HepG2 (cell line): ENCODE measurements at regions not wholly inside any gene's neighbourhood (a gene's known extent, or its start where the extent isn't known, plus 50 kb on each side); places are given as distances from the start of the nearest gene placed in this dataset.
A peak's percentile ranks its signal among the peaks of the same experiment; 100 is the strongest.

Experiments used
- CTCF ChIP-seq: sonication (generic); formaldehyde crosslinking; IDR thresholded peaks from 2 replicates; pipeline ENCODE4 v1.5.0; 2020; ENCODE audit warnings: mild to moderate bottlenecking, missing genetic modification reagents, moderate library complexity
- DPF2 ChIP-seq: sonication (generic); formaldehyde crosslinking; IDR thresholded peaks from 2 replicates; pipeline ENCODE4 v1.4.0; 2020; ENCODE audit warnings: mild to moderate bottlenecking, low read depth, missing genetic modification reagents, borderline replicate concordance
- FOXC1 ChIP-seq: sonication (generic); formaldehyde crosslinking; IDR thresholded peaks from 2 replicates; pipeline ENCODE4 v1.8.0; 2022; ENCODE audit warnings: mild to moderate bottlenecking, missing genetic modification reagents, borderline replicate concordance
- HES4 ChIP-seq: sonication (generic); formaldehyde crosslinking; IDR thresholded peaks from 2 replicates; pipeline ENCODE4 v1.9.0; 2021; ENCODE audit warnings: mild to moderate bottlenecking, missing genetic modification reagents, borderline replicate concordance
- PATZ1 ChIP-seq: sonication (generic); formaldehyde crosslinking; IDR thresholded peaks from 2 replicates; pipeline ENCODE4 v1.4.0; 2020; ENCODE audit warnings: missing genetic modification reagents
- ZGPAT ChIP-seq: IDR thresholded peaks from 2 replicates; pipeline ENCODE4 v1.6.1; 2016; ENCODE audit warnings: mild to moderate bottlenecking
- ZNF496 ChIP-seq: sonication (generic); formaldehyde crosslinking; IDR thresholded peaks from 2 replicates; pipeline ENCODE4 v1.8.1; 2023; ENCODE audit warnings: mild to moderate bottlenecking, moderate library complexity, missing genetic modification reagents; ENCODE audit not compliant: insufficient replicate concordance
- ZNF572 ChIP-seq: sonication (generic); formaldehyde crosslinking; IDR thresholded peaks from 2 replicates; pipeline ENCODE4 v1.5.1; 2020; ENCODE audit warnings: mild to moderate bottlenecking, missing genetic modification reagents
- ZNF589 ChIP-seq: sonication (generic); formaldehyde crosslinking; conservative IDR thresholded peaks from 2 replicates; pipeline ENCODE4 v1.8.0; 2022; ENCODE audit warnings: mild to moderate bottlenecking, moderate library complexity, missing genetic modification reagents
- ZNF691 ChIP-seq: sonication (generic); formaldehyde crosslinking; IDR thresholded peaks from 2 replicates; pipeline ENCODE4 v1.4.0; 2020; ENCODE audit warnings: missing genetic modification reagents, low read depth, mild to moderate bottlenecking, borderline replicate concordance
- ZNF713 ChIP-seq: sonication (generic); formaldehyde crosslinking; IDR thresholded peaks from 2 replicates; pipeline ENCODE4 v1.4.0; 2020; ENCODE audit warnings: mild to moderate bottlenecking, missing genetic modification reagents
- ZNF841 ChIP-seq: sonication (generic); formaldehyde crosslinking; IDR thresholded peaks from 2 replicates; pipeline ENCODE4 v1.8.1; 2023; ENCODE audit warnings: missing genetic modification reagents, borderline replicate concordance
- TF ChIP-seq, protein P1 (sequence below): IDR thresholded peaks from 2 replicates; pipeline ENCODE4 v1.6.1; 2016; ENCODE audit warnings: missing compliant biosample characterization, missing genetic modification reagents, borderline replicate concordance
- TF ChIP-seq, protein P2 (sequence below): sonication (generic); formaldehyde crosslinking; IDR thresholded peaks from 2 replicates; pipeline ENCODE4 v1.5.1; 2020; ENCODE audit warnings: mild to moderate bottlenecking, moderate library complexity, missing genetic modification reagents
- TF ChIP-seq, protein P3 (sequence below): fragments of 450-650 bp; IDR thresholded peaks from 2 replicates; pipeline ENCODE4 v1.6.1; 2017; ENCODE audit warnings: mild to moderate bottlenecking
- TF ChIP-seq, protein P4 (sequence below): sonication (generic); formaldehyde crosslinking; IDR thresholded peaks from 2 replicates; pipeline ENCODE4 v1.4.0; 2020; ENCODE audit warnings: missing genetic modification reagents; ENCODE audit errors: not compliant biosample characterization

DNA sequence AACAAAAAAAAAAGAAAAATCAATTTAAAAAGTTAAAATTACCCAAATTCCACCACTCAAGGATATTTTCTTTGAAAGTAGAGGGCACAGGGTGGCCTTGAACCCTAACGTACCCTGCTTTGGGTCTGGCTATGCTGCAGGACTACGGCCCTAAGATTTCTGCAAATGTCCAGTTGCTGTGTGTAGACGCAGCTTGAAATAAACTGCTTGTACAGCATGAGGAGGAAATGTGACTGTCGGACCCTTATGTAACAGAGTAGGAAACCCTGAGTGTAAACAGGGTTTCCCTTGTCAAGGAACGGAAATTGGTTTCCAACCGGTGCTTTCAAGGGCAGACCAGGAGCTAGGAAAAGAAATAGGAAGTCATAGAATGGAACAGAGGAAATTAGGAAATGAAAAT is 60.7 kb upstream of the SHLD1 start (continued):
- peak; percentile 57; the same call in 1 of the 2 replicates for TF ChIP-seq ZGPAT (CRISPR knock-in tag)
- TF ChIP-seq, protein P1, sequence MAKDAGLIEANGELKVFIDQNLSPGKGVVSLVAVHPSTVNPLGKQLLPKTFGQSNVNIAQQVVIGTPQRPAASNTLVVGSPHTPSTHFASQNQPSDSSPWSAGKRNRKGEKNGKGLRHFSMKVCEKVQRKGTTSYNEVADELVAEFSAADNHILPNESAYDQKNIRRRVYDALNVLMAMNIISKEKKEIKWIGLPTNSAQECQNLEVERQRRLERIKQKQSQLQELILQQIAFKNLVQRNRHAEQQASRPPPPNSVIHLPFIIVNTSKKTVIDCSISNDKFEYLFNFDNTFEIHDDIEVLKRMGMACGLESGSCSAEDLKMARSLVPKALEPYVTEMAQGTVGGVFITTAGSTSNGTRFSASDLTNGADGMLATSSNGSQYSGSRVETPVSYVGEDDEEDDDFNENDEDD (CRISPR knock-in tag), result no peak
- TF ChIP-seq FOXC1 (CRISPR knock-in tag), result no peak
- TF ChIP-seq, protein P2, sequence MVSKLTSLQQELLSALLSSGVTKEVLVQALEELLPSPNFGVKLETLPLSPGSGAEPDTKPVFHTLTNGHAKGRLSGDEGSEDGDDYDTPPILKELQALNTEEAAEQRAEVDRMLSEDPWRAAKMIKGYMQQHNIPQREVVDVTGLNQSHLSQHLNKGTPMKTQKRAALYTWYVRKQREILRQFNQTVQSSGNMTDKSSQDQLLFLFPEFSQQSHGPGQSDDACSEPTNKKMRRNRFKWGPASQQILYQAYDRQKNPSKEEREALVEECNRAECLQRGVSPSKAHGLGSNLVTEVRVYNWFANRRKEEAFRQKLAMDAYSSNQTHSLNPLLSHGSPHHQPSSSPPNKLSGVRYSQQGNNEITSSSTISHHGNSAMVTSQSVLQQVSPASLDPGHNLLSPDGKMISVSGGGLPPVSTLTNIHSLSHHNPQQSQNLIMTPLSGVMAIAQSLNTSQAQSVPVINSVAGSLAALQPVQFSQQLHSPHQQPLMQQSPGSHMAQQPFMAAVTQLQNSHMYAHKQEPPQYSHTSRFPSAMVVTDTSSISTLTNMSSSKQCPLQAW (CRISPR knock-in tag), result no peak
- no peak for TF ChIP-seq HES4
- TF ChIP-seq, protein P3, sequence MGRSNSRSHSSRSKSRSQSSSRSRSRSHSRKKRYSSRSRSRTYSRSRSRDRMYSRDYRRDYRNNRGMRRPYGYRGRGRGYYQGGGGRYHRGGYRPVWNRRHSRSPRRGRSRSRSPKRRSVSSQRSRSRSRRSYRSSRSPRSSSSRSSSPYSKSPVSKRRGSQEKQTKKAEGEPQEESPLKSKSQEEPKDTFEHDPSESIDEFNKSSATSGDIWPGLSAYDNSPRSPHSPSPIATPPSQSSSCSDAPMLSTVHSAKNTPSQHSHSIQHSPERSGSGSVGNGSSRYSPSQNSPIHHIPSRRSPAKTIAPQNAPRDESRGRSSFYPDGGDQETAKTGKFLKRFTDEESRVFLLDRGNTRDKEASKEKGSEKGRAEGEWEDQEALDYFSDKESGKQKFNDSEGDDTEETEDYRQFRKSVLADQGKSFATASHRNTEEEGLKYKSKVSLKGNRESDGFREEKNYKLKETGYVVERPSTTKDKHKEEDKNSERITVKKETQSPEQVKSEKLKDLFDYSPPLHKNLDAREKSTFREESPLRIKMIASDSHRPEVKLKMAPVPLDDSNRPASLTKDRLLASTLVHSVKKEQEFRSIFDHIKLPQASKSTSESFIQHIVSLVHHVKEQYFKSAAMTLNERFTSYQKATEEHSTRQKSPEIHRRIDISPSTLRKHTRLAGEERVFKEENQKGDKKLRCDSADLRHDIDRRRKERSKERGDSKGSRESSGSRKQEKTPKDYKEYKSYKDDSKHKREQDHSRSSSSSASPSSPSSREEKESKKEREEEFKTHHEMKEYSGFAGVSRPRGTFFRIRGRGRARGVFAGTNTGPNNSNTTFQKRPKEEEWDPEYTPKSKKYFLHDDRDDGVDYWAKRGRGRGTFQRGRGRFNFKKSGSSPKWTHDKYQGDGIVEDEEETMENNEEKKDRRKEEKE, result no peak
- TF ChIP-seq, protein P4, sequence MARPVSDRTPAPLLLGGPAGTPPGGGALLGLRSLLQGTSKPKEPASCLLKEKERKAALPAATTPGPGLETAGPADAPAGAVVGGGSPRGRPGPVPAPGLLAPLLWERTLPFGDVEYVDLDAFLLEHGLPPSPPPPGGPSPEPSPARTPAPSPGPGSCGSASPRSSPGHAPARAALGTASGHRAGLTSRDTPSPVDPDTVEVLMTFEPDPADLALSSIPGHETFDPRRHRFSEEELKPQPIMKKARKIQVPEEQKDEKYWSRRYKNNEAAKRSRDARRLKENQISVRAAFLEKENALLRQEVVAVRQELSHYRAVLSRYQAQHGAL (CRISPR knock-in tag), result no peak
- TF ChIP-seq DPF2 (CRISPR knock-in tag), result peak; percentile 42; the same call in 1 of the 2 replicates
- TF ChIP-seq CTCF, result no peak
- TF ChIP-seq ZNF691, result no peak
- no peak for TF ChIP-seq ZNF841 (CRISPR knock-in tag)
- TF ChIP-seq ZNF572 (CRISPR knock-in tag), result no peak
- TF ChIP-seq ZNF589, result no peak
- no peak for TF ChIP-seq PATZ1
- no peak for TF ChIP-seq ZNF496
- TF ChIP-seq ZNF713 (CRISPR knock-in tag), result no peak
